ENCODE measurements at regions not wholly inside any gene's neighbourhood (a gene's known extent, or its start where the extent isn't known, plus 50 kb on each side); places are given as distances from the start of the nearest gene placed in this dataset.

DNA sequence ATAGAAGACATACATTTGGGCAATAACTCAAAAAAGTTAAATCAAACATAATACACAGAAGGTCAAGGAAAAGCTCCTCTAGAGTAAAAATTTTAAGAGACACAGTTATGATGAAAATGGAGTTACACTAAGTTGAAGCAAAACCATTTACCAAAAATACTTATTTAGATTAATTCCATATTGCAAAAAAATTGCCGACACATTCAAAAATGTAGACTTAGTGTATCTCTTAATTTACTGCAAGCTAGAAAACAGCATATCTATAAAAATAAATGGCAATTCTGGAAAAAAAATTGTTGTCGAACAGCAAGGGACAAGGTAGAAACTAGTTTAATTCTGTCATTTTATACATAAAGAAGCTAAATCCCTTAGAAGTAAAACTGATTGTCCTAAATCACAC, 248.7 kb upstream of the KIF2B start:
- TF ChIP-seq CTCF (conservative IDR thresholded peaks at IDR 0.05; ENCODE audit: low read depth in 2 of 2) (no peak), EZH2 (IDR thresholded peaks at IDR 0.05; ENCODE audit: low read depth, unreplicated experiment) (no peak), EZH2phosphoT487 (IDR thresholded peaks at IDR 0.05; ENCODE audit: unreplicated experiment) (no peak), POLR2AphosphoS5 (IDR thresholded peaks at IDR 0.05; ENCODE audit: low read depth) (no peak), JUNB (IDR thresholded peaks at IDR 0.05; ENCODE audit: unreplicated experiment) (no peak), NANOG (IDR thresholded peaks at IDR 0.05; ENCODE audit: borderline replicate concordance) (no peak), ZNF331 (CRISPR knock-in tag; IDR thresholded peaks at IDR 0.05; ENCODE audit: low read depth) (no peak), STAT1 (IDR thresholded peaks at IDR 0.05; ENCODE audit: unreplicated experiment) (no peak), CREB1 (CRISPR knock-in tag; IDR thresholded peaks at IDR 0.05; ENCODE audit: low read depth) (no peak), ZNF114 (CRISPR knock-in tag; IDR thresholded peaks at IDR 0.05) (no peak)
- TF ChIP-seq, protein P1, sequence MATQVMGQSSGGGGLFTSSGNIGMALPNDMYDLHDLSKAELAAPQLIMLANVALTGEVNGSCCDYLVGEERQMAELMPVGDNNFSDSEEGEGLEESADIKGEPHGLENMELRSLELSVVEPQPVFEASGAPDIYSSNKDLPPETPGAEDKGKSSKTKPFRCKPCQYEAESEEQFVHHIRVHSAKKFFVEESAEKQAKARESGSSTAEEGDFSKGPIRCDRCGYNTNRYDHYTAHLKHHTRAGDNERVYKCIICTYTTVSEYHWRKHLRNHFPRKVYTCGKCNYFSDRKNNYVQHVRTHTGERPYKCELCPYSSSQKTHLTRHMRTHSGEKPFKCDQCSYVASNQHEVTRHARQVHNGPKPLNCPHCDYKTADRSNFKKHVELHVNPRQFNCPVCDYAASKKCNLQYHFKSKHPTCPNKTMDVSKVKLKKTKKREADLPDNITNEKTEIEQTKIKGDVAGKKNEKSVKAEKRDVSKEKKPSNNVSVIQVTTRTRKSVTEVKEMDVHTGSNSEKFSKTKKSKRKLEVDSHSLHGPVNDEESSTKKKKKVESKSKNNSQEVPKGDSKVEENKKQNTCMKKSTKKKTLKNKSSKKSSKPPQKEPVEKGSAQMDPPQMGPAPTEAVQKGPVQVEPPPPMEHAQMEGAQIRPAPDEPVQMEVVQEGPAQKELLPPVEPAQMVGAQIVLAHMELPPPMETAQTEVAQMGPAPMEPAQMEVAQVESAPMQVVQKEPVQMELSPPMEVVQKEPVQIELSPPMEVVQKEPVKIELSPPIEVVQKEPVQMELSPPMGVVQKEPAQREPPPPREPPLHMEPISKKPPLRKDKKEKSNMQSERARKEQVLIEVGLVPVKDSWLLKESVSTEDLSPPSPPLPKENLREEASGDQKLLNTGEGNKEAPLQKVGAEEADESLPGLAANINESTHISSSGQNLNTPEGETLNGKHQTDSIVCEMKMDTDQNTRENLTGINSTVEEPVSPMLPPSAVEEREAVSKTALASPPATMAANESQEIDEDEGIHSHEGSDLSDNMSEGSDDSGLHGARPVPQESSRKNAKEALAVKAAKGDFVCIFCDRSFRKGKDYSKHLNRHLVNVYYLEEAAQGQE (IDR thresholded peaks at IDR 0.05; ENCODE audit: unreplicated experiment) = no peak
- TF ChIP-seq, protein P2, sequence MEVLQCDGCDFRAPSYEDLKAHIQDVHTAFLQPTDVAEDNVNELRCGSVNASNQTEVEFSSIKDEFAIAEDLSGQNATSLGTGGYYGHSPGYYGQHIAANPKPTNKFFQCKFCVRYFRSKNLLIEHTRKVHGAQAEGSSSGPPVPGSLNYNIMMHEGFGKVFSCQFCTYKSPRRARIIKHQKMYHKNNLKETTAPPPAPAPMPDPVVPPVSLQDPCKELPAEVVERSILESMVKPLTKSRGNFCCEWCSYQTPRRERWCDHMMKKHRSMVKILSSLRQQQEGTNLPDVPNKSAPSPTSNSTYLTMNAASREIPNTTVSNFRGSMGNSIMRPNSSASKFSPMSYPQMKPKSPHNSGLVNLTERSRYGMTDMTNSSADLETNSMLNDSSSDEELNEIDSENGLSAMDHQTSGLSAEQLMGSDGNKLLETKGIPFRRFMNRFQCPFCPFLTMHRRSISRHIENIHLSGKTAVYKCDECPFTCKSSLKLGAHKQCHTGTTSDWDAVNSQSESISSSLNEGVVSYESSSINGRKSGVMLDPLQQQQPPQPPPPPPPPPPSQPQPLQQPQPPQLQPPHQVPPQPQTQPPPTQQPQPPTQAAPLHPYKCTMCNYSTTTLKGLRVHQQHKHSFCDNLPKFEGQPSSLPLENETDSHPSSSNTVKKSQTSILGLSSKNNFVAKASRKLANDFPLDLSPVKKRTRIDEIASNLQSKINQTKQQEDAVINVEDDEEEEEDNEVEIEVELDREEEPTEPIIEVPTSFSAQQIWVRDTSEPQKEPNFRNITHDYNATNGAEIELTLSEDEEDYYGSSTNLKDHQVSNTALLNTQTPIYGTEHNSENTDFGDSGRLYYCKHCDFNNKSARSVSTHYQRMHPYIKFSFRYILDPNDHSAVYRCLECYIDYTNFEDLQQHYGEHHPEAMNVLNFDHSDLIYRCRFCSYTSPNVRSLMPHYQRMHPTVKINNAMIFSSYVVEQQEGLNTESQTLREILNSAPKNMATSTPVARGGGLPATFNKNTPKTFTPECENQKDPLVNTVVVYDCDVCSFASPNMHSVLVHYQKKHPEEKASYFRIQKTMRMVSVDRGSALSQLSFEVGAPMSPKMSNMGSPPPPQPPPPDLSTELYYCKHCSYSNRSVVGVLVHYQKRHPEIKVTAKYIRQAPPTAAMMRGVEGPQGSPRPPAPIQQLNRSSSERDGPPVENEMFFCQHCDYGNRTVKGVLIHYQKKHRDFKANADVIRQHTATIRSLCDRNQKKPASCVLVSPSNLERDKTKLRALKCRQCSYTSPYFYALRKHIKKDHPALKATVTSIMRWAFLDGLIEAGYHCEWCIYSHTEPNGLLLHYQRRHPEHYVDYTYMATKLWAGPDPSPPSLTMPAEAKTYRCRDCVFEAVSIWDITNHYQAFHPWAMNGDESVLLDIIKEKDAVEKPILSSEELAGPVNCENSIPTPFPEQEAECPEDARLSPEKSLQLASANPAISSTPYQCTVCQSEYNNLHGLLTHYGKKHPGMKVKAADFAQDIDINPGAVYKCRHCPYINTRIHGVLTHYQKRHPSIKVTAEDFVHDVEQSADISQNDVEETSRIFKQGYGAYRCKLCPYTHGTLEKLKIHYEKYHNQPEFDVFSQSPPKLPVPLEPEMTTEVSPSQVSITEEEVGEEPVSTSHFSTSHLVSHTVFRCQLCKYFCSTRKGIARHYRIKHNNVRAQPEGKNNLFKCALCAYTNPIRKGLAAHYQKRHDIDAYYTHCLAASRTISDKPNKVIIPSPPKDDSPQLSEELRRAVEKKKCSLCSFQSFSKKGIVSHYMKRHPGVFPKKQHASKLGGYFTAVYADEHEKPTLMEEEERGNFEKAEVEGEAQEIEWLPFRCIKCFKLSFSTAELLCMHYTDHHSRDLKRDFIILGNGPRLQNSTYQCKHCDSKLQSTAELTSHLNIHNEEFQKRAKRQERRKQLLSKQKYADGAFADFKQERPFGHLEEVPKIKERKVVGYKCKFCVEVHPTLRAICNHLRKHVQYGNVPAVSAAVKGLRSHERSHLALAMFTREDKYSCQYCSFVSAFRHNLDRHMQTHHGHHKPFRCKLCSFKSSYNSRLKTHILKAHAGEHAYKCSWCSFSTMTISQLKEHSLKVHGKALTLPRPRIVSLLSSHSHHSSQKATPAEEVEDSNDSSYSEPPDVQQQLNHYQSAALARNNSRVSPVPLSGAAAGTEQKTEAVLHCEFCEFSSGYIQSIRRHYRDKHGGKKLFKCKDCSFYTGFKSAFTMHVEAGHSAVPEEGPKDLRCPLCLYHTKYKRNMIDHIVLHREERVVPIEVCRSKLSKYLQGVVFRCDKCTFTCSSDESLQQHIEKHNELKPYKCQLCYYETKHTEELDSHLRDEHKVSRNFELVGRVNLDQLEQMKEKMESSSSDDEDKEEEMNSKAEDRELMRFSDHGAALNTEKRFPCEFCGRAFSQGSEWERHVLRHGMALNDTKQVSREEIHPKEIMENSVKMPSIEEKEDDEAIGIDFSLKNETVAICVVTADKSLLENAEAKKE (CRISPR knock-in tag; IDR thresholded peaks at IDR 0.05) = no peak

All from GM23338 (cell line).